HepG2 (cell line): ENCODE measurements at regions not wholly inside any gene's neighbourhood (a gene's known extent, or its start where the extent isn't known, plus 50 kb on each side); places are given as distances from the start of the nearest gene placed in this dataset.
"Not testable (repeated sequence)": the region's sequence is repeated elsewhere in the genome, so short reads cannot be mapped to it uniquely, and the experiment has no call there.

ENCODE experiments used
- ATAC-seq: fragments of 200-7000 bp; cut with Tn5 transposase; 3 replicates; pipeline ENCODE4 v1.9.1; 2020; ENCODE audit warnings: mild to moderate bottlenecking, moderate library complexity
- BruUV-seq: library from RNA; stranded (reverse); fragments of 400-500 nt; replicated peaks from 2 replicates; lab custom pipeline; 2021; lab: Mats Ljungman, UMichigan
- CTCF ChIA-PET: fragments of 300-600 bp; formaldehyde crosslinking; extraction: SDS; loops from one replicate; lab custom pipeline; 2021; ENCODE audit warnings: low total read pairs, inconsistent platforms, low intra/inter-chr PET ratio; lab: Yijun Ruan, JAX
- POLR2A ChIA-PET: fragments of 350-600 bp; sonication (Branson Sonifier 250); formaldehyde crosslinking; loops from one replicate; lab custom pipeline; 2020; ENCODE audit warnings: antibody characterized with exemption, inconsistent platforms; lab: Yijun Ruan, JAX
- DNase-seq: peaks from one replicate; pipeline ENCODE4 v3.0.0-alpha.2; 2015; ENCODE audit warnings: low spot score
- FAIRE-seq: peaks from 3 replicates; lab custom pipeline; 2011; peaks lifted over from hg19 to GRCh38; lab: Jason Lieb, UNC
- H2AFZ ChIP-seq: one replicate; pipeline ENCODE4 v1.6.1; 2011; ENCODE audit warnings: low read length, inconsistent platforms
- H3K27ac ChIP-seq: fragments of 300-600 bp; 3 replicates; pipeline ENCODE4 v1.8.0; 2011; ENCODE audit warnings: mixed run types, mild to moderate bottlenecking, mixed read lengths, low read length, inconsistent platforms; ENCODE audit not compliant: insufficient read depth; ENCODE audit errors: extremely low read length
- H3K27me3 ChIP-seq, 2 experiments: fragments of 200-600 bp in 1 of 2; 2 replicates in 1 of 2; 3 replicates in 1 of 2; pipeline versions ENCODE4 v1.6.0 to v1.8.0; 2011; ENCODE audit warnings: low read length in 2 of 2, mild to moderate bottlenecking in 2 of 2, moderate library complexity in 2 of 2, inconsistent platforms in 1 of 2; ENCODE audit not compliant: insufficient read depth in 2 of 2, control insufficient read depth in 1 of 2
- H3K36me3 ChIP-seq, 2 experiments: fragments of 200-600 bp in 1 of 2; replicated peaks in 1 of 2; 2 replicates in 1 of 2; 3 replicates in 1 of 2; pipeline versions ENCODE4 v1.5.1 to v1.8.0; 2011; ENCODE audit warnings: low read length in 2 of 2, inconsistent platforms in 1 of 2; ENCODE audit not compliant: insufficient read depth in 2 of 2, control insufficient read depth in 1 of 2
- H3K4me1 ChIP-seq: 2 replicates; pipeline ENCODE4 v1.5.1; 2012; ENCODE audit warnings: low read length, inconsistent platforms; ENCODE audit not compliant: insufficient read depth
- H3K4me2 ChIP-seq: 2 replicates; pipeline ENCODE4 v1.6.0; 2011; ENCODE audit warnings: low read depth, low read length, inconsistent platforms
- H3K4me3 ChIP-seq, 3 experiments: fragments of 200-600 bp in 1 of 3; sonication (generic), shearing (Covaris generic) in 1 of 3; replicated peaks in 1 of 3; 2 replicates each; pipeline ENCODE4 v1.5.1; 2011 to 2016; ENCODE audit warnings: low read length in 3 of 3, inconsistent platforms in 2 of 3, low read depth in 2 of 3, mild to moderate bottlenecking in 2 of 3, control low read depth in 1 of 3, mixed read lengths in 1 of 3; ENCODE audit not compliant: insufficient read depth in 1 of 3
- H3K79me2 ChIP-seq: one replicate; pipeline ENCODE4 v1.6.1; 2011; ENCODE audit warnings: low read length, inconsistent platforms; ENCODE audit not compliant: insufficient read depth
- H3K9ac ChIP-seq: 2 replicates; pipeline ENCODE4 v1.6.0; 2011; ENCODE audit warnings: mild to moderate bottlenecking, low read depth, low read length, inconsistent platforms; ENCODE audit not compliant: insufficient read depth
- H3K9me3 ChIP-seq: 2 replicates; pipeline ENCODE4 v1.5.1; 2012; ENCODE audit warnings: mild to moderate bottlenecking, low read length
- H4K20me1 ChIP-seq: 2 replicates; pipeline ENCODE4 v1.6.0; 2011; ENCODE audit warnings: inconsistent platforms, mild to moderate bottlenecking, low read length, moderate library complexity; ENCODE audit not compliant: insufficient read depth
- CENPX ChIP-seq: sonication (generic); formaldehyde crosslinking; IDR thresholded peaks from 2 replicates; pipeline ENCODE4 v1.9.0; 2021; ENCODE audit warnings: mild to moderate bottlenecking, missing genetic modification reagents, moderate library complexity
- CERS6 ChIP-seq: sonication (generic); formaldehyde crosslinking; IDR thresholded peaks from 2 replicates; pipeline ENCODE4 v1.5.0; 2020; ENCODE audit warnings: missing genetic modification reagents
- FOXC1 ChIP-seq: sonication (generic); formaldehyde crosslinking; IDR thresholded peaks from 2 replicates; pipeline ENCODE4 v1.8.0; 2022; ENCODE audit warnings: mild to moderate bottlenecking, missing genetic modification reagents, borderline replicate concordance
- NFYC ChIP-seq: IDR thresholded peaks from 2 replicates; pipeline ENCODE4 v1.6.1; 2016; ENCODE audit warnings: missing genetic modification reagents, missing compliant biosample characterization
- STAT5B ChIP-seq: sonication (generic); formaldehyde crosslinking; IDR thresholded peaks from 2 replicates; pipeline ENCODE4 v1.4.0; 2020; ENCODE audit warnings: missing genetic modification reagents
- YEATS4 ChIP-seq: sonication (generic); formaldehyde crosslinking; IDR thresholded peaks from 2 replicates; pipeline ENCODE4 v1.4.0; 2020; ENCODE audit warnings: missing genetic modification reagents, borderline replicate concordance
- ZFP36 ChIP-seq: fragments of 150-350 bp; IDR thresholded peaks from 2 replicates; pipeline ENCODE4 v1.6.1; 2018; ENCODE audit warnings: borderline replicate concordance, low read length, low read depth; ENCODE audit not compliant: partially characterized antibody
- ZNF121 ChIP-seq: sonication (generic); formaldehyde crosslinking; IDR thresholded peaks from 2 replicates; pipeline ENCODE4 v1.5.0; 2020; ENCODE audit warnings: mild to moderate bottlenecking, missing genetic modification reagents
- ZNF251 ChIP-seq: sonication (generic); formaldehyde crosslinking; IDR thresholded peaks from 2 replicates; pipeline ENCODE4 v1.9.0; 2021; ENCODE audit warnings: mild to moderate bottlenecking, missing genetic modification reagents
- ZNF761 ChIP-seq: sonication (generic); formaldehyde crosslinking; conservative IDR thresholded peaks from 2 replicates; pipeline ENCODE4 v1.4.0; 2020; ENCODE audit warnings: mild to moderate bottlenecking, missing genetic modification reagents
- ZUFSP ChIP-seq: sonication (generic); formaldehyde crosslinking; IDR thresholded peaks from 2 replicates; pipeline ENCODE4 v1.9.0; 2021; ENCODE audit warnings: missing genetic modification reagents, mild to moderate bottlenecking, borderline replicate concordance
- WGBS: methylation state at CpG from one replicate; pipeline ENCODE4 v1.1.6; 2017; ENCODE audit warnings: low lambda C conversion rate; 5-methylcytosine and 5-hydroxymethylcytosine counted together
- in situ Hi-C: cut with HindIII; loops from 2 replicates; pipeline ENCODE4 v1.10.0; 2017; ENCODE audit warnings: low pct_unique_long_range_greater_than_20kb; ENCODE audit not compliant: extremely low pct_ligation_motif_present
- intact Hi-C: fragments of 100-400 bp; cut with micrococcal nuclease; formaldehyde crosslinking; loops from one replicate; pipeline ENCODE4 v1.10.0; 2022; ENCODE audit not compliant: unreplicated experiment

GRCh38 chr7:131081308-131081707, 246.4 kb upstream of the MKLN1 start:
- DNase-seq, result no peak
- peaks cover 79% of the 10 kb centered on the region for H3K79me2 ChIP-seq
- in situ Hi-C loops, result no loop called here

GRCh38 chr7:131083781-131084180, 243.9 kb upstream of the MKLN1 start:
- peaks cover 58% of the 10 kb centered on the region for H3K4me1 ChIP-seq
- peaks cover 91% of the 10 kb centered on the region for H3K79me2 ChIP-seq
- WGBS, result 100% methylated on average over 1 of the region's 1 CpG
- H3K27ac ChIP-seq, result no peak overlapping the region
- H3K4me3 ChIP-seq, result no peak overlapping the region
- no peak for DNase-seq
- TF ChIP-seq FOXC1 (CRISPR knock-in tag), result no peak
- no peak for TF ChIP-seq CERS6
- no peak for TF ChIP-seq ZFP36
- TF ChIP-seq YEATS4, result no peak
- no peak for TF ChIP-seq STAT5B (CRISPR knock-in tag)
- TF ChIP-seq ZNF761 (CRISPR knock-in tag), result no peak
- TF ChIP-seq ZUFSP, result no peak
- no peak for TF ChIP-seq CENPX (CRISPR knock-in tag)
- no peak for TF ChIP-seq ZNF251 (CRISPR knock-in tag)
- TF ChIP-seq, all 625 proteins: peak for 0
- BruUV-seq, result no TSS peak
- no peak overlapping the region for H2AFZ ChIP-seq
- ChIA-PET POLR2A (no interaction called here), CTCF (no interaction called here)
- H3K27me3 ChIP-seq, result no peaks in the 10 kb centered on the region
- intact Hi-C loops, result no loop called here
- in situ Hi-C loops, result no loop called here
- no peak for FAIRE-seq
- peaks cover 0 to 11% of the 10 kb centered on the region in 2 experiments; a peak in 2 of 5 replicates for H3K36me3 ChIP-seq
- H3K4me2 ChIP-seq, result no peak overlapping the region
- H3K9me3 ChIP-seq, result no peaks in the 10 kb centered on the region
- H4K20me1 ChIP-seq, result peaks cover 5% of the 10 kb centered on the region; the same call in 1 of the 2 replicates
- no peak for ATAC-seq
- H3K9ac ChIP-seq, result no peak overlapping the region

More at GRCh38 chr7:131081308-131081707, 246.4 kb upstream of the MKLN1 start:
- Histone ChIP-seq H3K4me1 (peaks cover 63% of the 10 kb centered on the region), H3K27me3 (no peaks in the 10 kb centered on the region), H3K27ac (no peak overlapping the region), H2AFZ (no peak overlapping the region), H4K20me1 (no peaks in the 10 kb centered on the region; the same call in 1 of the 2 replicates), H3K9ac (no peak overlapping the region), H3K36me3 (peaks cover 0 to 11% of the 10 kb centered on the region in 2 experiments; a peak in 3 of 5 replicates), H3K4me3 (no peak overlapping the region), H3K9me3 (no peaks in the 10 kb centered on the region), H3K4me2 (no peak overlapping the region)
- FAIRE-seq (no peak), ATAC-seq (no peak)
- 100% methylated on average over 1 of the region's 1 CpG for WGBS
- ChIA-PET CTCF (no interaction called here), POLR2A (no interaction called here)
- no TSS peak for BruUV-seq
- TF ChIP-seq ZNF121 (CRISPR knock-in tag) (peak; percentile 81), NFYC (CRISPR knock-in tag) (no peak)
- intact Hi-C loops, result no loop called here

GRCh38 chr7:131084336-131084735, 243.3 kb upstream of the MKLN1 start:
- intact Hi-C loops, in situ Hi-C loops: not testable (repeated sequence)

More at GRCh38 chr7:131084336-131084735, 243.3 kb upstream of the MKLN1 start:
- H3K4me3 ChIP-seq, H2AFZ ChIP-seq, FAIRE-seq, H4K20me1 ChIP-seq, POLR2A ChIA-PET, DNase-seq, BruUV-seq, H3K27ac ChIP-seq, ATAC-seq, H3K9me3 ChIP-seq, H3K9ac ChIP-seq, H3K36me3 ChIP-seq, CTCF ChIA-PET, H3K27me3 ChIP-seq, H3K4me2 ChIP-seq: not testable (repeated sequence)
- H3K79me2 ChIP-seq, result peaks cover 88% of the 10 kb centered on the region
- WGBS, result 100% methylated on average over 1 of the region's 1 CpG
- H3K4me1 ChIP-seq, result peaks cover 58% of the 10 kb centered on the region
